AG04449 (cell line): ENCODE measurements at regions not wholly inside any gene's neighbourhood (a gene's known extent, or its start where the extent isn't known, plus 50 kb on each side); places are given as distances from the start of the nearest gene placed in this dataset.

Experiments used
- CTCF ChIA-PET: fragments of 350-600 bp; formaldehyde crosslinking; extraction: SDS; loops from one replicate; lab custom pipeline; 2021; ENCODE audit warnings: antibody characterized with exemption; lab: Yijun Ruan, JAX
- POLR2A ChIA-PET: fragments of 400-600, 350-600 bp; formaldehyde crosslinking; extraction: SDS; loops from one replicate; lab custom pipeline; 2020; ENCODE audit warnings: antibody characterized with exemption, inconsistent platforms; lab: Yijun Ruan, JAX
- DNase-seq: peaks from one replicate; pipeline ENCODE4 v3.0.0-alpha.2; 2010; ENCODE audit warnings: low read depth, low spot score
- H3K4me3 ChIP-seq: 2 replicates; pipeline ENCODE4 v1.5.1; 2011; ENCODE audit warnings: low read depth, mild to moderate bottlenecking, control low read depth, low read length
- TF ChIP-seq, protein P1 (sequence below): IDR thresholded peaks from one replicate; pipeline ENCODE4 v1.5.1; 2011; ENCODE audit warnings: mild to moderate bottlenecking, moderate library complexity, low read length, control low read depth, inconsistent platforms; ENCODE audit not compliant: insufficient read depth; ENCODE audit errors: missing control alignments

DNA sequence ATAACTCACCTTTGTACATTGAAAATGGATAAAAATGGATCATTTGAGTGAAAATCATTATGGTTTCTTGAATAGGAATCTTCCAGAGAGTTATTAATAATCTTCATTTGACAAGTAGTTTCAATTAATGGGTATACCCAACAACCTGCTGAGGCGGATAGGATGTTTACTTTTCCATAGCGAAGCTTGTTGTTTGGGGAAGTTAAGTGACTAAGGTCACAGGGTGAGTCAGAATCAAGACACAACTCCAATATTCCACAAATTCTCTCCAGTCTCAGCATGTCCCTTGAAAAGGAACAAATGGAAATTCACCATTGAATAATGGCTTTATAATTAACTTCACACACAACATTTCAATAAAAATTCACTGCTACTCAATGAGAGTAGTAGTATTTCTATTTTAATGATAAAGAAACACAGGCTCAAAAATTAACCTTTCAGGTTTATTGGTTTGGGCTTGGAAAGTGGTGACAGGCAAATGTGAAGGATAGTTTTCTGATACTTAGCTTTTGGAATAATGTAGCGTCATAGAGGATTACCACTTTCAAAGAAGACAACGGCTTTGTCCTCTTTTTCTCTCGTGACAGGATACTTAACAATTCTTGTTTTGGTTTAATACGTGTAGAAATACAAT is 211.3 kb downstream of the GPD2 start:
- no peak for DNase-seq
- H3K4me3 ChIP-seq: no peak overlapping the region
- TF ChIP-seq, protein P1, sequence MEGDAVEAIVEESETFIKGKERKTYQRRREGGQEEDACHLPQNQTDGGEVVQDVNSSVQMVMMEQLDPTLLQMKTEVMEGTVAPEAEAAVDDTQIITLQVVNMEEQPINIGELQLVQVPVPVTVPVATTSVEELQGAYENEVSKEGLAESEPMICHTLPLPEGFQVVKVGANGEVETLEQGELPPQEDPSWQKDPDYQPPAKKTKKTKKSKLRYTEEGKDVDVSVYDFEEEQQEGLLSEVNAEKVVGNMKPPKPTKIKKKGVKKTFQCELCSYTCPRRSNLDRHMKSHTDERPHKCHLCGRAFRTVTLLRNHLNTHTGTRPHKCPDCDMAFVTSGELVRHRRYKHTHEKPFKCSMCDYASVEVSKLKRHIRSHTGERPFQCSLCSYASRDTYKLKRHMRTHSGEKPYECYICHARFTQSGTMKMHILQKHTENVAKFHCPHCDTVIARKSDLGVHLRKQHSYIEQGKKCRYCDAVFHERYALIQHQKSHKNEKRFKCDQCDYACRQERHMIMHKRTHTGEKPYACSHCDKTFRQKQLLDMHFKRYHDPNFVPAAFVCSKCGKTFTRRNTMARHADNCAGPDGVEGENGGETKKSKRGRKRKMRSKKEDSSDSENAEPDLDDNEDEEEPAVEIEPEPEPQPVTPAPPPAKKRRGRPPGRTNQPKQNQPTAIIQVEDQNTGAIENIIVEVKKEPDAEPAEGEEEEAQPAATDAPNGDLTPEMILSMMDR: no peak
- POLR2A ChIA-PET: no interaction called here
- CTCF ChIA-PET: no interaction called here

DNA sequence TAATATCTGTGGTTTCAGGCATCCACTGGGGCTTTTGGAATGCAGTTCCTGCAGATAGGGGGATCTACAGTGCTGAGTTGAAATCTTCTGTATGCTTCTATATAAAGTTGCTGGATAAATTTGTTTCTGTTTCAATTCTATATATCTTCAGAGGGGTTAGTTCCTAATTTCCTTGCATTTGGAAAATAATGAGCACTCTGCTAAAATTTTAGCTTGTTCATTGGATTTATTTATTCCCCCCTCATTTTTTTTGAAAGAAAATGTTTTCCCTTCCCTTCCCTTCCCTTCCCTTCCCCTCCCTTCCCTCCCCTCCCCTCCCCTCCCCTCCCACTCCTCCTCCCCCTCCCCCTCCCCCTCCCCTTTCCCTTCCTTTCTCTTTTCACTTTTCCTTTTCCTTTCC is 212.3 kb downstream of the GPD2 start:
- CTCF ChIA-PET: no interaction called here
- TF ChIP-seq, protein P1: no peak
- no peak for DNase-seq
- no peak overlapping the region for H3K4me3 ChIP-seq
- POLR2A ChIA-PET: no interaction called here

DNA sequence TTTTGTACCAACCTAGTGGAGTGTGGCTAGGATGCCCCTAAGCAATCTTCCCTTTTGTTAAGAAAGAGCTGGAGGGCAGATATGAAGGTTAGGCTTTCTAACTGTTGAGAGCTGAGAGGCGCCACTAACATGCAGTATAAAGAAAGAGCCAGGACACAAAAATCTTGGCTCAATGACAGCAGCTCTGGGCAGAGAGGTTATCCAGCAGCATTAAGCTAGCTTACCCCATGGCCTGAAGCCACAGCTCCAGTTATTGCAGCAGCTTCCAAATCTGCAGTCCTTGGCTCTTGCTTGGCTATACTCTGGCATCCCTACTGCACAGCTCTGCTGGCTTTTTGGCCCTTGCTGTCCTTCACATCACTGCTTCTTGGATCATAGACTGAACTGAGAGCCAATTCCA is 213.4 kb downstream of the GPD2 start:
- ChIA-PET POLR2A (no interaction called here), CTCF (no interaction called here)
- no peak overlapping the region for H3K4me3 ChIP-seq
- TF ChIP-seq, protein P1: no peak
- DNase-seq: no peak

DNA sequence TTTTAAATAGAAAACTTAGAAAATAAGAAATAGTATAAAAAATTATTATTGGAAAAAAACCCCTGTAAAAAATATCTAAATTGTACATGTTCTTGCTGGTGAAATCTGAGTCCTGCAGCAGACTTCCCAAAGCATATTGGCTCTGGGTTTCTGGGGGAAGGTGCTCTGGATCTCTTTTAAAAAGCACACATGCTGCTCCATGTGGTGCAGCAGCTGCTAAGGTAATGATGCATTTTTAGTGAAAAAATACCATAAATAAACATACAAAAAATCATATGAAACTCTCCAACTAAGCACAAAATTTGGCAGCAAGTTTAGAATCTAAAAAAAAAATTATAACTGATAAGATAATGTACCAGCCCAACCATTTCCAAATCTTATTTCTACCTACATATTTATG is 216.5 kb downstream of the GPD2 start:
- no peak for DNase-seq
- TF ChIP-seq, protein P1: no peak
- CTCF ChIA-PET: no interaction called here
- H3K4me3 ChIP-seq: no peak overlapping the region
- POLR2A ChIA-PET: no interaction called here

DNA sequence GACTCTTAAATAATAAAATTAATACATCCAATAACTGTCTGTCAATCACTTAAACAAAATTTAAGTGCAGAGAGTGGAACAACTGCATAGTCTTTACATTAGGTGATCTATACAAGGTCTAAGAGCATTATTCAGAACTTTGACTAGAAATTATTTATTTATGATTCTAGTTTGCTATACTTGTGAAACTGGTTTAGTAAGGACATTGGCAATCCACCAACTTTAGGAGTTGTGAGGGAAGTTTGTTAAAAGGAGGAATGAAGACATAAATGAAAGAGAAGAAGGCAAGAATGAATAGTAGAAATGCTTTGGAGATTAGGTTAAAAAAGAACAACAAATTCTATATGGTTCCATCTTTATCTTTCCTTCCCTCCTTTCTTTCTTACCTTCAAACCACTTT is 217.5 kb downstream of the GPD2 start:
- no peak for DNase-seq
- ChIA-PET POLR2A (no interaction called here), CTCF (no interaction called here)
- TF ChIP-seq, protein P1: no peak
- H3K4me3 ChIP-seq: no peak overlapping the region

DNA sequence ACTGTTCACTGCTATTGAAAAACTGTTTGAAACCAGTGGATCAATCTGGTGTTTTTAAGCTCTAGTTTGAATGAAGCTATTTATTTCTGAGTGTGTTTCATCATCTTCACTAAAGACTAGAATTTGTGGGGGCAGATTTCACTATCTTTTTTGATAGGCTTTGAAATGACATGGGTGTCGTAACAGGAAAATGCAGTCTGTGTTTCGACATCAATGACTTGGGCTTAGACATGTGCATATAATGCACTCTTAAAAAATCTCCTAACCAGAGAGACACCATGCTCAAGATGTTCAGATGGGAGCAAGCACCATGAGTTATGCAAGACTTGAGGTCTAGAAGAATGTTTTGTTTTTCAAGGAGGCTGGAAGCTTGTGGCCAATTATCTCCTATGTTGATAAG is 221.6 kb downstream of the GPD2 start:
- POLR2A ChIA-PET: no interaction called here
- CTCF ChIA-PET: no interaction called here
- TF ChIP-seq, protein P1: no peak
- DNase-seq: no peak
- no peak overlapping the region for H3K4me3 ChIP-seq
